ENCODE measurements at regions not wholly inside any gene's neighbourhood (a gene's known extent, or its start where the extent isn't known, plus 50 kb on each side); places are given as distances from the start of the nearest gene placed in this dataset.

DNA sequence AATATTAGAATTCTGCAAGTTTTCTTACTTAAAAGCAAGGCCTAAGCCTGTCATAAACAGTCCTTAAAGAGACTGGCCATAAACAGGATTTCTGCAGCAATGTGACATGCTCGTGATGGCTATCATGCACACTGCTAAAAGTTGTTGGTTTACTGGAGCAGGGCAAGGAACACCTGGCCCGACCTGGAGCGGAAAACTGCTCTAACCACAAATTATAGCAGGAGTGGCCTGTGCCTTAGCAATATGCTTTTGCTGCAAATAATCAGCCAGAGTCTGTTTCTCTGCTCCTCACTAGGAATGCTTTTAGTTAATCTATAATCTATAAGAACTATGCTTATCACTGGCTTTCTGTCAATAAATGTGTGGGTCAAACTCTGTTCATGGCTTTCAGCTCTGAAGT is 322.9 kb upstream of the RPS23 start:
- 80 to 82% methylated on average over 3 of the region's 3 CpGs for WGBS, 2 donors
- no peaks in the 10 kb centered on the region for H3K36me3 ChIP-seq
- peaks cover 0 to 2% (median 0%) of the 10 kb centered on the region in 4 donors for H3K9me3 ChIP-seq
- H3K4me1 ChIP-seq = no peaks in the 10 kb centered on the region
- H3K27me3 ChIP-seq = no peaks in the 10 kb centered on the region
- no peak overlapping the region for H3K4me3 ChIP-seq
- H3K27ac ChIP-seq = no peak overlapping the region
- TF ChIP-seq POLR2A (IDR thresholded peaks at IDR 0.05) = no peak
- no peak for TF ChIP-seq EP300 (IDR thresholded peaks at IDR 0.05)
- no peak for TF ChIP-seq CTCF (IDR thresholded peaks at IDR 0.05)
- DNase-seq (ENCODE audit: low spot score in 2 of 2) = no peak

- H3K4me3 ChIP-seq = no peak overlapping the region
- WGBS, 2 donors = 49 to 57% methylated on average over 1 of the region's 1 CpG
- no peaks in the 10 kb centered on the region for H3K36me3 ChIP-seq
- H3K9me3 ChIP-seq = no peaks in the 10 kb centered on the region
- H3K27ac ChIP-seq = no peak overlapping the region
- H3K4me1 ChIP-seq = no peaks in the 10 kb centered on the region
- TF ChIP-seq EP300 (IDR thresholded peaks at IDR 0.05) = no peak
- no peak for TF ChIP-seq POLR2A (IDR thresholded peaks at IDR 0.05)
- TF ChIP-seq CTCF (IDR thresholded peaks at IDR 0.05) = no peak
- DNase-seq (ENCODE audit: low spot score in 2 of 2) = no peak
- H3K27me3 ChIP-seq = no peaks in the 10 kb centered on the region
Measured at GRCh38 chr5:82599692-82600091, 321.5 kb upstream of the RPS23 start.

- no peak overlapping the region for H3K4me3 ChIP-seq
- 86 to 93% methylated on average over 1 of the region's 1 CpG for WGBS, 2 donors
- H3K4me1 ChIP-seq = no peaks in the 10 kb centered on the region
- no peaks in the 10 kb centered on the region for H3K9me3 ChIP-seq
- H3K27ac ChIP-seq = no peak overlapping the region
- H3K36me3 ChIP-seq = no peaks in the 10 kb centered on the region
- TF ChIP-seq EP300 (IDR thresholded peaks at IDR 0.05) (no peak), POLR2A (IDR thresholded peaks at IDR 0.05) (no peak), CTCF (IDR thresholded peaks at IDR 0.05) (no peak)
- no peaks in the 10 kb centered on the region for H3K27me3 ChIP-seq
- no peak for DNase-seq (ENCODE audit: low spot score in 2 of 2)
Measured at GRCh38 chr5:82599030-82599429, 320.9 kb upstream of the RPS23 start.

DNA sequence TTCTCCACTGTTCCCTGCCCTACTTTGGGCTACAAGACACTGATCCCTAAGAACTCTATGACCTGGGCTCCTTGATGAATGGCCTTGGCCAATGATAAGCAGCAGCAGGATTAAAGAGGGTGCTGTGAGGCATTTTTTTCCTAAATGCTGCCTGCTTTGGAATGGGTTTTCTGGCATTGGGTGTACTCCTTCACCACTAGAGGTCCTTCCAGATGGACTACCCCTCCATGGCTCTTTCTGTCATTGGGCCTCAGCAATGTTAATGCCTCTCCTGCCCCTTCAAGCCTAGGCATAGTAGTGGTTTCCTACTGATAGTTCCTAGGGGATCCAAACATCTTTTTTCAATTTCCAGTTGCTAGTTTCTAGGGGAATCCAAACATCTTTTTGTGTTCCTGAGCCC is 319.3 kb upstream of the RPS23 start:
- TF ChIP-seq CTCF (IDR thresholded peaks at IDR 0.05) = no peak
- TF ChIP-seq POLR2A (IDR thresholded peaks at IDR 0.05) = no peak
- no peak for TF ChIP-seq EP300 (IDR thresholded peaks at IDR 0.05)
- Histone ChIP-seq H3K27ac (no peak overlapping the region), H3K9me3 (no peaks in the 10 kb centered on the region), H3K27me3 (no peaks in the 10 kb centered on the region), H3K4me3 (no peak overlapping the region), H3K36me3 (no peaks in the 10 kb centered on the region), H3K4me1 (peaks cover 0 to 6% (median 0%) of the 10 kb centered on the region in 4 donors)
- no peak for DNase-seq (ENCODE audit: low spot score in 2 of 2)

GRCh38 chr5:82596451-82596850 is 318.3 kb upstream of the RPS23 start:
- Histone ChIP-seq H3K4me3 (no peak overlapping the region), H3K27ac (no peak overlapping the region), H3K4me1 (peaks cover 0 to 6% (median 0%) of the 10 kb centered on the region in 4 donors), H3K27me3 (no peaks in the 10 kb centered on the region), H3K36me3 (no peaks in the 10 kb centered on the region), H3K9me3 (peaks cover 0 to under 1% (median 0%) of the 10 kb centered on the region in 4 donors)
- DNase-seq (ENCODE audit: low spot score in 2 of 2) = no peak
- no peak for TF ChIP-seq EP300 (IDR thresholded peaks at IDR 0.05)
- no peak for TF ChIP-seq CTCF (IDR thresholded peaks at IDR 0.05)
- no peak for TF ChIP-seq POLR2A (IDR thresholded peaks at IDR 0.05)
- 94 to 96% methylated on average over 5 of the region's 5 CpGs for WGBS, 2 donors

All from tibial nerve (tissue), 4 donors.